Naive thymus-derived CD4-positive, alpha-beta T cell (primary cell): ENCODE measurements at regions not wholly inside any gene's neighbourhood (a gene's known extent, or its start where the extent isn't known, plus 50 kb on each side); places are given as distances from the start of the nearest gene placed in this dataset.

Experiments used
- ATAC-seq: fragments of 150-1000 bp; cut with Tn5 transposase; 2 replicates; pipeline ENCODE4 v1.10.0; 2021; ENCODE audit warnings: mild to moderate bottlenecking, moderate library complexity
- CTCF ChIA-PET: fragments of 350-600 bp; sonication (Branson Sonifier 250); formaldehyde crosslinking; loops from one replicate; lab custom pipeline; 2021; ENCODE audit warnings: antibody characterized with exemption; lab: Charles Lee
- POLR2A ChIA-PET: fragments of 350-600 bp; sonication (Branson Sonifier 250); formaldehyde crosslinking; loops from one replicate; lab custom pipeline; 2021; ENCODE audit warnings: antibody characterized with exemption, inconsistent platforms; lab: Charles Lee
- DNase-seq, 9 donors: peaks; one replicate each; pipeline versions ENCODE4 v3.0.0 to v3.0.0-alpha.2; 2020 to 2022; ENCODE audit warnings: mixed read lengths in 1 of 9
- H3K27ac ChIP-seq: one replicate; pipeline ENCODE4 v1.7.0; 2013; ENCODE audit warnings: mild to moderate bottlenecking, low read depth, low read length, moderate library complexity
- H3K27me3 ChIP-seq, 2 donors: one replicate each; pipeline ENCODE4 v1.7.0; 2013; ENCODE audit warnings: low read length in 2 of 2, mild to moderate bottlenecking in 2 of 2, moderate library complexity in 2 of 2; ENCODE audit not compliant: control insufficient read depth in 2 of 2, insufficient read depth in 2 of 2
- H3K36me3 ChIP-seq, 3 experiments: 1 replicate in 2 of 3; 2 replicates in 1 of 3; pipeline ENCODE4 v1.7.0; 2013; ENCODE audit warnings: low read length in 3 of 3, mild to moderate bottlenecking in 3 of 3, moderate library complexity in 1 of 3; ENCODE audit not compliant: insufficient read depth in 3 of 3, control insufficient read depth in 2 of 3
- H3K4me1 ChIP-seq, 2 donors: one replicate each; pipeline ENCODE4 v1.7.0; 2013; ENCODE audit warnings: low read length in 2 of 2, mild to moderate bottlenecking in 2 of 2, moderate library complexity in 1 of 2; ENCODE audit not compliant: control insufficient read depth in 2 of 2, insufficient read depth in 2 of 2
- H3K4me3 ChIP-seq: 2 replicates; pipeline ENCODE4 v1.7.0; 2013; ENCODE audit warnings: mild to moderate bottlenecking, low read length
- H3K9me3 ChIP-seq, 3 experiments: 1 replicate in 2 of 3; 2 replicates in 1 of 3; pipeline ENCODE4 v1.7.0; 2013; ENCODE audit warnings: low read length in 3 of 3; ENCODE audit not compliant: control insufficient read depth in 2 of 3
- H3K27ac Mint-ChIP-seq, 9 donors: one replicate each; pipeline ENCODE4 v1.8.0; 2020 to 2022; ENCODE audit warnings: mixed read lengths in 9 of 9, mild to moderate bottlenecking in 8 of 9, moderate library complexity in 5 of 9, inconsistent platforms in 2 of 9
- H3K27me3 Mint-ChIP-seq, 5 donors: one replicate each; pipeline ENCODE4 v1.8.0; 2021 to 2022; ENCODE audit warnings: mixed read lengths in 5 of 5, mild to moderate bottlenecking in 1 of 5
- H3K36me3 Mint-ChIP-seq, 5 donors: one replicate each; pipeline ENCODE4 v1.8.0; 2020 to 2022; ENCODE audit warnings: mixed read lengths in 5 of 5, mild to moderate bottlenecking in 3 of 5, inconsistent platforms in 1 of 5
- H3K4me1 Mint-ChIP-seq, 7 donors: one replicate each; pipeline ENCODE4 v1.8.0; 2020 to 2022; ENCODE audit warnings: mixed read lengths in 7 of 7, mild to moderate bottlenecking in 3 of 7, inconsistent platforms in 1 of 7
- H3K4me3 Mint-ChIP-seq, 10 donors: one replicate each; pipeline ENCODE4 v1.8.0; 2020 to 2022; ENCODE audit warnings: mild to moderate bottlenecking in 10 of 10, mixed read lengths in 10 of 10, moderate library complexity in 6 of 10, inconsistent platforms in 2 of 10
- H3K9me3 Mint-ChIP-seq, 11 donors: one replicate each; pipeline ENCODE4 v1.8.0; 2020 to 2022; ENCODE audit warnings: mixed read lengths in 11 of 11, mild to moderate bottlenecking in 4 of 11, inconsistent platforms in 1 of 11, moderate library complexity in 1 of 11
- intact Hi-C, 2 donors: fragments of 100-400 bp; cut with micrococcal nuclease; formaldehyde crosslinking; loops; one replicate each; pipeline ENCODE4 v1.15.1; 2023

- CTCF ChIA-PET, result no interaction called here
Measured at GRCh38 chr4:60002603-60003337, 1197.4 kb upstream of the ADGRL3 start.

GRCh38 chr4:60013464-60014184 is 1186.5 kb upstream of the ADGRL3 start:
- no peaks in the 10 kb centered on the region for H3K27me3 ChIP-seq
- DNase-seq (no peak), ATAC-seq (no peak)
- no peak overlapping the region for H3K4me3 ChIP-seq
- H3K9me3 ChIP-seq, result peaks cover 0 to 4% (median 0%) of the 10 kb centered on the region in 3 experiments
- H3K9me3 Mint-ChIP-seq, result peaks cover 0 to 11% (median 2%) of the 10 kb centered on the region in 11 donors
- no peak overlapping the region for H3K27ac Mint-ChIP-seq
- H3K36me3 ChIP-seq, result no peaks in the 10 kb centered on the region
- H3K4me1 Mint-ChIP-seq, result no peaks in the 10 kb centered on the region
- no peaks in the 10 kb centered on the region for H3K27me3 Mint-ChIP-seq
- CTCF ChIA-PET, result no interaction called here
- H3K27ac ChIP-seq, result no peak overlapping the region
- H3K4me3 Mint-ChIP-seq, result no peak overlapping the region
- no peaks in the 10 kb centered on the region for H3K36me3 Mint-ChIP-seq
- intact Hi-C loops, result no loop called here
- POLR2A ChIA-PET, result no interaction called here
- H3K4me1 ChIP-seq, result no peaks in the 10 kb centered on the region

More at GRCh38 chr4:60002603-60003337, 1197.4 kb upstream of the ADGRL3 start:
- intact Hi-C loops, result no loop called here
- Mint-ChIP-seq H3K9me3 (peaks cover 0 to 28% (median 11%) of the 10 kb centered on the region in 11 donors), H3K4me3 (no peak overlapping the region), H3K36me3 (no peaks in the 10 kb centered on the region), H3K27me3 (no peaks in the 10 kb centered on the region), H3K27ac (no peak overlapping the region), H3K4me1 (no peaks in the 10 kb centered on the region)
- no peak for DNase-seq
- ATAC-seq, result no peak
- POLR2A ChIA-PET, result no interaction called here
- Histone ChIP-seq H3K4me3 (no peak overlapping the region), H3K4me1 (no peaks in the 10 kb centered on the region), H3K36me3 (no peaks in the 10 kb centered on the region), H3K27me3 (no peaks in the 10 kb centered on the region), H3K27ac (no peak overlapping the region), H3K9me3 (no peaks in the 10 kb centered on the region)

- no peaks in the 10 kb centered on the region for H3K36me3 ChIP-seq
- Mint-ChIP-seq H3K4me1 (no peaks in the 10 kb centered on the region), H3K27me3 (no peaks in the 10 kb centered on the region), H3K36me3 (no peaks in the 10 kb centered on the region), H3K4me3 (no peak overlapping the region), H3K9me3 (peaks cover 0 to 11% (median 2%) of the 10 kb centered on the region in 11 donors), H3K27ac (no peak overlapping the region)
- DNase-seq (no peak), ATAC-seq (no peak)
- H3K4me1 ChIP-seq, result no peaks in the 10 kb centered on the region
- no peak overlapping the region for H3K27ac ChIP-seq
- ChIA-PET POLR2A (no interaction called here), CTCF (no interaction called here)
- intact Hi-C loops, result no loop called here
- H3K9me3 ChIP-seq, result peaks cover 0 to 4% (median 0%) of the 10 kb centered on the region in 3 experiments
- no peaks in the 10 kb centered on the region for H3K27me3 ChIP-seq
- H3K4me3 ChIP-seq, result no peak overlapping the region
Measured at GRCh38 chr4:60016971-60017370, 1183.2 kb upstream of the ADGRL3 start.

- Mint-ChIP-seq H3K4me3 (no peak overlapping the region), H3K27me3 (no peaks in the 10 kb centered on the region), H3K36me3 (no peaks in the 10 kb centered on the region), H3K9me3 (peaks cover 0 to 11% (median 0%) of the 10 kb centered on the region in 11 donors), H3K27ac (no peak overlapping the region), H3K4me1 (no peaks in the 10 kb centered on the region)
- H3K4me3 ChIP-seq, result no peak overlapping the region
- intact Hi-C loops, result no loop called here
- DNase-seq, result no peak
- peaks cover 0 to 4% (median 0%) of the 10 kb centered on the region in 3 experiments for H3K9me3 ChIP-seq
- no peaks in the 10 kb centered on the region for H3K36me3 ChIP-seq
- H3K27ac ChIP-seq, result no peak overlapping the region
- H3K4me1 ChIP-seq, result no peaks in the 10 kb centered on the region
- H3K27me3 ChIP-seq, result no peaks in the 10 kb centered on the region
- ChIA-PET POLR2A (no interaction called here), CTCF (no interaction called here)
- no peak for ATAC-seq
Measured at GRCh38 chr4:60019180-60019579, 1180.9 kb upstream of the ADGRL3 start.

- Histone ChIP-seq H3K36me3 (no peaks in the 10 kb centered on the region), H3K27ac (no peak overlapping the region), H3K27me3 (no peaks in the 10 kb centered on the region), H3K4me3 (no peak overlapping the region), H3K9me3 (peaks cover 0 to 4% (median 0%) of the 10 kb centered on the region in 3 experiments), H3K4me1 (no peaks in the 10 kb centered on the region)
- Mint-ChIP-seq H3K4me1 (no peaks in the 10 kb centered on the region), H3K36me3 (no peaks in the 10 kb centered on the region), H3K4me3 (no peak overlapping the region), H3K9me3 (peaks cover 0 to 7% (median 2%) of the 10 kb centered on the region in 11 donors), H3K27me3 (no peaks in the 10 kb centered on the region), H3K27ac (no peak overlapping the region)
- DNase-seq (no peak), ATAC-seq (no peak)
- intact Hi-C loops, result no loop called here
- CTCF ChIA-PET, result no interaction called here
- POLR2A ChIA-PET, result no interaction called here
Measured at GRCh38 chr4:60019946-60020345, 1180.2 kb upstream of the ADGRL3 start.

- H3K36me3 Mint-ChIP-seq, result no peaks in the 10 kb centered on the region
- H3K4me3 Mint-ChIP-seq, result no peak overlapping the region
- peaks cover 0 to 4% (median 2%) of the 10 kb centered on the region in 11 donors for H3K9me3 Mint-ChIP-seq
- H3K4me1 Mint-ChIP-seq, result no peaks in the 10 kb centered on the region
- Histone ChIP-seq H3K4me1 (no peaks in the 10 kb centered on the region), H3K9me3 (peaks cover 0 to 4% (median 0%) of the 10 kb centered on the region in 3 experiments), H3K27ac (no peak overlapping the region), H3K4me3 (no peak overlapping the region), H3K36me3 (no peaks in the 10 kb centered on the region), H3K27me3 (no peaks in the 10 kb centered on the region)
- CTCF ChIA-PET, result no interaction called here
- no peaks in the 10 kb centered on the region for H3K27me3 Mint-ChIP-seq
- POLR2A ChIA-PET, result no interaction called here
- ATAC-seq (no peak), DNase-seq (no peak)
- no peak overlapping the region for H3K27ac Mint-ChIP-seq
- intact Hi-C loops, result no loop called here
Measured at GRCh38 chr4:60020389-60020788, 1179.7 kb upstream of the ADGRL3 start.
